PC-3 (cell line): ENCODE measurements at regions not wholly inside any gene's neighbourhood (a gene's known extent, or its start where the extent isn't known, plus 50 kb on each side); places are given as distances from the start of the nearest gene placed in this dataset.

Experiments used
- EZH2 ChIP-seq: fragments of 300-600 bp; sonication (generic); IDR thresholded peaks from one replicate; pipeline ENCODE4 v1.6.1; 2017; ENCODE audit warnings: antibody characterized with exemption, mild to moderate bottlenecking, low read length; ENCODE audit not compliant: unreplicated experiment
- EZH2phosphoT487 ChIP-seq: fragments of 300-600 bp; sonication (generic); IDR thresholded peaks from 2 replicates; pipeline ENCODE4 v1.6.1; 2018; ENCODE audit warnings: mild to moderate bottlenecking, antibody characterized with exemption, low read length, borderline replicate concordance
- TF ChIP-seq, protein P1 (sequence below): fragments of 300-600 bp; sonication (generic); conservative IDR thresholded peaks from 2 replicates; pipeline ENCODE4 v1.5.1; 2017; ENCODE audit warnings: antibody characterized with exemption, low read depth, mild to moderate bottlenecking, low read length

DNA sequence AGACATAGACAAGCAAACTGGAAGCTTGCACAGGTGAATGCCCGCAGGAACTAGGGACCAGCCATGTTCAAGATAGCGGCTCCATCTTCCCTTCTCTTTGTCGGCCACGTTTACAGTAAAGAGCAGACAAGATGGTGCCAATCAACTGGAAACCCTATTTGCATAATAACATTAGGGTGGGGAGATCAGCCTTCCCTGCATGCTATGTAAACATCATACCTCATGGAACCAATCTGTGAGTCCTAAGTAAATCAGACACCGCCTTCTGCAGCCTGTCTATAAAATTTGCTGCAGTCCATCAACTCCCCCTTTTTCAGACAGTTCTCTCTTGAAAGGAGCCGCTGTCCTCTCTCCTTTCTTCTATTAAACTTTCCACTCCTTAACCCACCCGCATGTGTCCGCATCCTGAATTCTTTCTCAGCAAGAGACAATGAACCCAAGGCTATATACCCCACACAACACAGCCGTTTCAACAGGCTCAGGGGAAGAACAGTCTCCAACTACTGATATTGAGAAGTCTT is 384.4 kb downstream of the EIPR1 start:
- TF ChIP-seq, protein P1, sequence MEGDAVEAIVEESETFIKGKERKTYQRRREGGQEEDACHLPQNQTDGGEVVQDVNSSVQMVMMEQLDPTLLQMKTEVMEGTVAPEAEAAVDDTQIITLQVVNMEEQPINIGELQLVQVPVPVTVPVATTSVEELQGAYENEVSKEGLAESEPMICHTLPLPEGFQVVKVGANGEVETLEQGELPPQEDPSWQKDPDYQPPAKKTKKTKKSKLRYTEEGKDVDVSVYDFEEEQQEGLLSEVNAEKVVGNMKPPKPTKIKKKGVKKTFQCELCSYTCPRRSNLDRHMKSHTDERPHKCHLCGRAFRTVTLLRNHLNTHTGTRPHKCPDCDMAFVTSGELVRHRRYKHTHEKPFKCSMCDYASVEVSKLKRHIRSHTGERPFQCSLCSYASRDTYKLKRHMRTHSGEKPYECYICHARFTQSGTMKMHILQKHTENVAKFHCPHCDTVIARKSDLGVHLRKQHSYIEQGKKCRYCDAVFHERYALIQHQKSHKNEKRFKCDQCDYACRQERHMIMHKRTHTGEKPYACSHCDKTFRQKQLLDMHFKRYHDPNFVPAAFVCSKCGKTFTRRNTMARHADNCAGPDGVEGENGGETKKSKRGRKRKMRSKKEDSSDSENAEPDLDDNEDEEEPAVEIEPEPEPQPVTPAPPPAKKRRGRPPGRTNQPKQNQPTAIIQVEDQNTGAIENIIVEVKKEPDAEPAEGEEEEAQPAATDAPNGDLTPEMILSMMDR = no peak
- TF ChIP-seq EZH2phosphoT487 = no peak
- TF ChIP-seq EZH2 = no peak
